ENCODE measurements at regions not wholly inside any gene's neighbourhood (a gene's known extent, or its start where the extent isn't known, plus 50 kb on each side); places are given as distances from the start of the nearest gene placed in this dataset.

- H3K27ac ChIP-seq: no peak overlapping the region
- no peak for DNase-seq
- intact Hi-C loops (cut with DNase I; ENCODE audit: low total_unique reads): no loop called here
- no peaks in the 10 kb centered on the region for H3K4me1 ChIP-seq
- no peak overlapping the region for H3K4me3 ChIP-seq
- no peaks in the 10 kb centered on the region for H3K9me3 ChIP-seq
- no peaks in the 10 kb centered on the region for H3K36me3 ChIP-seq
- no peak for TF ChIP-seq CTCF (IDR thresholded peaks at IDR 0.05)
- peaks cover 0 to 16% of the 10 kb centered on the region in 2 donors for H3K27me3 ChIP-seq
Measured at GRCh38 chr3:72633121-72633520, 215.1 kb downstream of the SHQ1 start.

- DNase-seq: no peak
- Histone ChIP-seq H3K9me3 (no peaks in the 10 kb centered on the region), H3K27ac (no peak overlapping the region), H3K27me3 (peaks cover 0 to 7% of the 10 kb centered on the region in 2 donors), H3K4me1 (no peaks in the 10 kb centered on the region), H3K4me3 (no peak overlapping the region), H3K36me3 (no peaks in the 10 kb centered on the region)
- intact Hi-C loops (cut with DNase I; ENCODE audit: low total_unique reads): no loop called here
- no peak for TF ChIP-seq CTCF (IDR thresholded peaks at IDR 0.05)
Measured at GRCh38 chr3:72632129-72632528, 216.1 kb downstream of the SHQ1 start.

GRCh38 chr3:72630969-72631344 is 217.3 kb downstream of the SHQ1 start:
- DNase-seq: no peak
- Histone ChIP-seq H3K9me3 (no peaks in the 10 kb centered on the region), H3K27me3 (no peaks in the 10 kb centered on the region), H3K4me3 (no peak overlapping the region), H3K36me3 (no peaks in the 10 kb centered on the region), H3K27ac (no peak overlapping the region), H3K4me1 (no peaks in the 10 kb centered on the region)
- intact Hi-C loops (cut with DNase I; ENCODE audit: low total_unique reads): no loop called here
- TF ChIP-seq CTCF (IDR thresholded peaks at IDR 0.05): no peak

GRCh38 chr3:72630327-72630968 is 217.8 kb downstream of the SHQ1 start:
- Histone ChIP-seq H3K4me1 (no peaks in the 10 kb centered on the region), H3K36me3 (no peaks in the 10 kb centered on the region), H3K27me3 (no peaks in the 10 kb centered on the region), H3K27ac (no peak overlapping the region), H3K4me3 (no peak overlapping the region), H3K9me3 (no peaks in the 10 kb centered on the region)
- no peak for DNase-seq
- intact Hi-C loops (cut with DNase I; ENCODE audit: low total_unique reads): no loop called here
- no peak for TF ChIP-seq CTCF (IDR thresholded peaks at IDR 0.05)

GRCh38 chr3:72629191-72629631 is 219.0 kb downstream of the SHQ1 start:
- no peak for DNase-seq
- H3K4me1 ChIP-seq: no peaks in the 10 kb centered on the region
- H3K27me3 ChIP-seq: no peaks in the 10 kb centered on the region
- no peak for TF ChIP-seq CTCF (IDR thresholded peaks at IDR 0.05)
- H3K36me3 ChIP-seq: no peaks in the 10 kb centered on the region
- H3K9me3 ChIP-seq: no peaks in the 10 kb centered on the region
- H3K27ac ChIP-seq: no peak overlapping the region
- H3K4me3 ChIP-seq: no peak overlapping the region
- intact Hi-C loops (cut with DNase I; ENCODE audit: low total_unique reads): no loop called here

GRCh38 chr3:72628065-72628464 is 220.2 kb downstream of the SHQ1 start:
- no peak overlapping the region for H3K4me3 ChIP-seq
- H3K9me3 ChIP-seq: no peaks in the 10 kb centered on the region
- no peaks in the 10 kb centered on the region for H3K36me3 ChIP-seq
- no peak for TF ChIP-seq CTCF (IDR thresholded peaks at IDR 0.05)
- no peaks in the 10 kb centered on the region for H3K4me1 ChIP-seq
- intact Hi-C loops (cut with DNase I; ENCODE audit: low total_unique reads): no loop called here
- H3K27me3 ChIP-seq: no peaks in the 10 kb centered on the region
- no peak for DNase-seq
- no peak overlapping the region for H3K27ac ChIP-seq

Measured in tibial artery (tissue), 4 donors.